Activated CD8-positive, alpha-beta T cell treated with anti-CD3 and anti-CD28 coated beads for 36 hours (primary cell): ENCODE measurements at regions not wholly inside any gene's neighbourhood (a gene's known extent, or its start where the extent isn't known, plus 50 kb on each side); places are given as distances from the start of the nearest gene placed in this dataset.

ENCODE experiments used
- ATAC-seq: fragments of 200-7000 bp; cut with Tn5 transposase; one replicate; pipeline ENCODE4 v1.10.0; 2021; ENCODE audit warnings: mild to moderate bottlenecking, moderate library complexity
- CTCF ChIA-PET: fragments of 350-600 bp; sonication (Branson Sonifier 250); formaldehyde crosslinking; loops from one replicate; lab custom pipeline; 2021; ENCODE audit warnings: antibody characterized with exemption; lab: Charles Lee
- POLR2A ChIA-PET: fragments of 350-600 bp; sonication (Branson Sonifier 250); formaldehyde crosslinking; loops from one replicate; lab custom pipeline; 2021; ENCODE audit warnings: antibody characterized with exemption; lab: Charles Lee
- DNase-seq: peaks from one replicate; pipeline ENCODE4 v3.0.0-alpha.2; 2020
- H3K27ac Mint-ChIP-seq: one replicate; pipeline ENCODE4 v1.8.0; 2021; ENCODE audit warnings: mild to moderate bottlenecking, mixed read lengths
- H3K27me3 Mint-ChIP-seq: one replicate; pipeline ENCODE4 v1.8.0; 2021; ENCODE audit warnings: mixed read lengths
- H3K36me3 Mint-ChIP-seq: one replicate; pipeline ENCODE4 v1.8.0; 2021; ENCODE audit warnings: low read depth, mixed read lengths
- H3K4me1 Mint-ChIP-seq: one replicate; pipeline ENCODE4 v1.8.0; 2021; ENCODE audit warnings: low read depth, mixed read lengths
- H3K4me3 Mint-ChIP-seq: one replicate; pipeline ENCODE4 v1.8.0; 2021; ENCODE audit warnings: mild to moderate bottlenecking, moderate library complexity, mixed read lengths
- H3K9me3 Mint-ChIP-seq: one replicate; pipeline ENCODE4 v1.8.0; 2021; ENCODE audit warnings: mixed read lengths
- CTCF ChIP-seq: fragments of 200-600 bp; IDR thresholded peaks from one replicate; pipeline ENCODE4 v1.8.0; 2022; ENCODE audit warnings: antibody characterized with exemption, mild to moderate bottlenecking
- intact Hi-C: fragments of 100-400 bp; cut with micrococcal nuclease; formaldehyde crosslinking; loops from one replicate; pipeline ENCODE4 v1.10.0; 2022

- POLR2A ChIA-PET: no interaction called here
- CTCF ChIA-PET: no interaction called here
- ATAC-seq (no peak), DNase-seq (no peak)
- intact Hi-C loops: no loop called here
- no peaks in the 10 kb centered on the region for H3K36me3 Mint-ChIP-seq
- no peak overlapping the region for H3K4me3 Mint-ChIP-seq
- H3K4me1 Mint-ChIP-seq: no peaks in the 10 kb centered on the region
- TF ChIP-seq CTCF: no peak
- H3K27ac Mint-ChIP-seq: no peak overlapping the region
- peaks cover 14% of the 10 kb centered on the region for H3K27me3 Mint-ChIP-seq
- no peaks in the 10 kb centered on the region for H3K9me3 Mint-ChIP-seq
Observed at GRCh38 chr18:77457681-77458080, 208.0 kb downstream of the GALR1 start.

GRCh38 chr18:77461062-77461688 is 211.5 kb downstream of the GALR1 start:
- POLR2A ChIA-PET: no interaction called here
- DNase-seq (no peak), ATAC-seq (no peak)
- Mint-ChIP-seq H3K27ac (no peak overlapping the region), H3K9me3 (no peaks in the 10 kb centered on the region), H3K27me3 (peaks cover 21% of the 10 kb centered on the region), H3K4me3 (no peak overlapping the region), H3K36me3 (no peaks in the 10 kb centered on the region), H3K4me1 (no peaks in the 10 kb centered on the region)
- CTCF ChIA-PET: no interaction called here
- TF ChIP-seq CTCF: no peak
- intact Hi-C loops: no loop called here

GRCh38 chr18:77464917-77465316 is 215.3 kb downstream of the GALR1 start:
- Mint-ChIP-seq H3K27me3 (peaks cover 23% of the 10 kb centered on the region), H3K36me3 (no peaks in the 10 kb centered on the region), H3K4me1 (no peaks in the 10 kb centered on the region), H3K9me3 (no peaks in the 10 kb centered on the region), H3K27ac (no peak overlapping the region), H3K4me3 (no peak overlapping the region)
- CTCF ChIA-PET: no interaction called here
- intact Hi-C loops: no loop called here
- POLR2A ChIA-PET: no interaction called here
- TF ChIP-seq CTCF: no peak
- DNase-seq (no peak), ATAC-seq (no peak)

GRCh38 chr18:77466890-77467289 is 217.2 kb downstream of the GALR1 start:
- intact Hi-C loops: no loop called here
- POLR2A ChIA-PET: no interaction called here

GRCh38 chr18:77469131-77469530 is 219.5 kb downstream of the GALR1 start:
- H3K4me3 Mint-ChIP-seq: no peak overlapping the region
- TF ChIP-seq CTCF: no peak
- intact Hi-C loops: no loop called here
- no peak overlapping the region for H3K27ac Mint-ChIP-seq
- H3K36me3 Mint-ChIP-seq: no peaks in the 10 kb centered on the region
- peaks cover 22% of the 10 kb centered on the region for H3K27me3 Mint-ChIP-seq
- ATAC-seq: no peak
- no peak for DNase-seq
- ChIA-PET POLR2A (no interaction called here), CTCF (interaction anchor here (1.0 kb wide), 1 partner anchor 485 kb away, joined by 3 read pairs; no protein-coding TSS in a partner anchor)
- no peaks in the 10 kb centered on the region for H3K9me3 Mint-ChIP-seq
- H3K4me1 Mint-ChIP-seq: no peaks in the 10 kb centered on the region

More at GRCh38 chr18:77466890-77467289, 217.2 kb downstream of the GALR1 start:
- no peak for TF ChIP-seq CTCF
- Mint-ChIP-seq H3K27ac (no peak overlapping the region), H3K9me3 (no peaks in the 10 kb centered on the region), H3K4me1 (no peaks in the 10 kb centered on the region), H3K4me3 (no peak overlapping the region), H3K27me3 (peaks cover 27% of the 10 kb centered on the region), H3K36me3 (no peaks in the 10 kb centered on the region)
- CTCF ChIA-PET: no interaction called here
- DNase-seq (no peak), ATAC-seq (no peak)
